DND-41 (cell line): ENCODE measurements at regions not wholly inside any gene's neighbourhood (a gene's known extent, or its start where the extent isn't known, plus 50 kb on each side); places are given as distances from the start of the nearest gene placed in this dataset.

ENCODE experiments used
- ATAC-seq: fragments of 200-7000 bp; cut with Tn5 transposase; 3 replicates; pipeline ENCODE4 v1.9.1; 2021; ENCODE audit warnings: low read depth; ENCODE audit not compliant: insufficient read depth
- DNase-seq: peaks from one replicate; pipeline ENCODE4 v3.0.0-alpha.2; 2020
- H2AFZ ChIP-seq: 2 replicates; pipeline ENCODE4 v1.6.0; 2012; ENCODE audit warnings: low read depth, low read length
- H3K27ac ChIP-seq: 2 replicates; pipeline ENCODE4 v1.5.1; 2012; ENCODE audit warnings: low read length, inconsistent platforms
- H3K27me3 ChIP-seq: fragments of 200-600 bp; sonication (generic); 2 replicates; pipeline ENCODE4 v1.6.0; 2012; ENCODE audit warnings: low read length, mild to moderate bottlenecking, inconsistent platforms; ENCODE audit not compliant: insufficient read depth, poor library complexity
- H3K36me3 ChIP-seq: 2 replicates; pipeline ENCODE4 v1.5.1; 2012; ENCODE audit warnings: low read length, inconsistent platforms; ENCODE audit not compliant: insufficient read depth
- H3K4me1 ChIP-seq: 2 replicates; pipeline ENCODE4 v1.5.1; 2012; ENCODE audit warnings: mild to moderate bottlenecking, low read length; ENCODE audit not compliant: insufficient read depth
- H3K4me2 ChIP-seq: 2 replicates; pipeline ENCODE4 v1.6.0; 2012; ENCODE audit warnings: mild to moderate bottlenecking, moderate library complexity, low read length, inconsistent platforms; ENCODE audit not compliant: insufficient read depth
- H3K4me3 ChIP-seq, 2 experiments: fragments of 200-600 bp in 1 of 2; shearing (Covaris generic) in 1 of 2; 2 replicates each; pipeline ENCODE4 v1.5.1; 2012 to 2016; ENCODE audit warnings: inconsistent platforms in 2 of 2, low read length in 2 of 2, mild to moderate bottlenecking in 2 of 2, low read depth in 1 of 2, moderate library complexity in 1 of 2
- H3K79me2 ChIP-seq: 2 replicates; pipeline ENCODE4 v1.6.0; 2012; ENCODE audit warnings: low read length, inconsistent platforms; ENCODE audit not compliant: insufficient read depth
- H3K9ac ChIP-seq: 2 replicates; pipeline ENCODE4 v1.6.0; 2012; ENCODE audit warnings: low read depth, mild to moderate bottlenecking, inconsistent platforms, low read length, moderate library complexity
- H3K9me3 ChIP-seq: 2 replicates; pipeline ENCODE4 v1.5.1; 2012; ENCODE audit warnings: low read length, moderate library complexity, mild to moderate bottlenecking, inconsistent platforms; ENCODE audit not compliant: insufficient read depth, severe bottlenecking
- H4K20me1 ChIP-seq: 2 replicates; pipeline ENCODE4 v1.6.0; 2012; ENCODE audit warnings: low read length; ENCODE audit not compliant: insufficient read depth
- CTCF ChIP-seq: IDR thresholded peaks from 2 replicates; pipeline ENCODE4 v1.5.1; 2012; ENCODE audit warnings: borderline replicate concordance, low read length, moderate library complexity, mild to moderate bottlenecking; ENCODE audit not compliant: poor library complexity, severe bottlenecking; ENCODE audit errors: extremely low read depth
- EZH2 ChIP-seq: IDR thresholded peaks from 3 replicates; pipeline ENCODE4 v1.6.1; 2012; ENCODE audit warnings: borderline replicate concordance, low read depth, mild to moderate bottlenecking, moderate library complexity, low read length, inconsistent platforms; ENCODE audit not compliant: severe bottlenecking

GRCh38 chr1:219724440-219724839 lies 111.5 kb upstream of the ZC3H11B start:
- no peak overlapping the region for H3K9ac ChIP-seq
- H3K4me3 ChIP-seq: no peak overlapping the region
- H3K79me2 ChIP-seq: no peaks in the 10 kb centered on the region
- H3K9me3 ChIP-seq: peaks cover 16% of the 10 kb centered on the region
- no peak overlapping the region for H2AFZ ChIP-seq
- TF ChIP-seq CTCF (no peak), EZH2 (no peak)
- H4K20me1 ChIP-seq: no peaks in the 10 kb centered on the region
- no peak for ATAC-seq
- no peak overlapping the region for H3K27ac ChIP-seq
- no peak for DNase-seq
- no peaks in the 10 kb centered on the region for H3K27me3 ChIP-seq
- no peak overlapping the region for H3K4me2 ChIP-seq
- no peaks in the 10 kb centered on the region for H3K4me1 ChIP-seq
- no peaks in the 10 kb centered on the region for H3K36me3 ChIP-seq

DNA sequence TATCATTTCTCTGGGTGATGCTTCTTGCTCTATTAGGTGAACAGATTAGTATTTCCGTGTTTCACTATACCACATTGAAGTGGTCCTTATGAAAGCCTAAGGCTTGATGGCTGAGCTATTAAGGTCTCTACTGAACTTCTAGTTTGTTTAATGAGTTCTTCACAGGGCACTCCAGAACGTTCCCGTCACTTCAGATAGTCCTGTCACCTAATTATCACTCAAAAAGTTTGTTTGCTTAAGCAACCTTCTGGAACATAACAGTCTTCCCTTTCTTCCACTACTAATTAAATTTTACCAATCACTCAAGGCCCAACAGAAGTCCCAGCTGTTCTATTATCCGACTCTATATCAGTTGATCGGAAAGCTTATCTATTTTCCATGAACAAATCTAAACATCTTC lies 104.6 kb upstream of the ZC3H11B start:
- TF ChIP-seq CTCF: no peak
- TF ChIP-seq EZH2: no peak
- no peak overlapping the region for H3K9ac ChIP-seq
- H3K27me3 ChIP-seq: no peaks in the 10 kb centered on the region
- no peaks in the 10 kb centered on the region for H3K4me1 ChIP-seq
- no peak overlapping the region for H3K27ac ChIP-seq
- H3K36me3 ChIP-seq: no peaks in the 10 kb centered on the region
- H3K9me3 ChIP-seq: no peaks in the 10 kb centered on the region
- H3K79me2 ChIP-seq: no peaks in the 10 kb centered on the region
- H4K20me1 ChIP-seq: no peaks in the 10 kb centered on the region
- no peak overlapping the region for H2AFZ ChIP-seq
- ATAC-seq (no peak), DNase-seq (no peak)
- no peak overlapping the region for H3K4me2 ChIP-seq
- H3K4me3 ChIP-seq: no peak overlapping the region

GRCh38 chr1:219716611-219717114 lies 103.8 kb upstream of the ZC3H11B start:
- no peak for ATAC-seq
- H3K9me3 ChIP-seq: no peaks in the 10 kb centered on the region
- no peak overlapping the region for H3K9ac ChIP-seq
- no peaks in the 10 kb centered on the region for H3K4me1 ChIP-seq
- H3K4me2 ChIP-seq: no peak overlapping the region
- DNase-seq: no peak
- no peak overlapping the region for H2AFZ ChIP-seq
- no peaks in the 10 kb centered on the region for H3K79me2 ChIP-seq
- TF ChIP-seq EZH2: no peak
- TF ChIP-seq CTCF: no peak
- no peaks in the 10 kb centered on the region for H3K27me3 ChIP-seq
- no peaks in the 10 kb centered on the region for H4K20me1 ChIP-seq
- no peak overlapping the region for H3K27ac ChIP-seq
- H3K4me3 ChIP-seq: no peak overlapping the region
- no peaks in the 10 kb centered on the region for H3K36me3 ChIP-seq

GRCh38 chr1:219713981-219714381 lies 101.1 kb upstream of the ZC3H11B start:
- Histone ChIP-seq H3K9ac (no peak overlapping the region), H2AFZ (no peak overlapping the region), H3K36me3 (no peaks in the 10 kb centered on the region), H3K9me3 (no peaks in the 10 kb centered on the region), H3K4me1 (no peaks in the 10 kb centered on the region), H3K79me2 (no peaks in the 10 kb centered on the region), H3K4me2 (no peak overlapping the region), H3K27me3 (no peaks in the 10 kb centered on the region), H3K4me3 (no peak overlapping the region), H4K20me1 (no peaks in the 10 kb centered on the region), H3K27ac (no peak overlapping the region)
- TF ChIP-seq EZH2 (no peak), CTCF (no peak)
- ATAC-seq (no peak), DNase-seq (no peak)
